HEK293 (cell line): ENCODE measurements at regions not wholly inside any gene's neighbourhood (a gene's known extent, or its start where the extent isn't known, plus 50 kb on each side); places are given as distances from the start of the nearest gene placed in this dataset.

Source experiments
- CTCF ChIA-PET: fragments of 350-600 bp; formaldehyde crosslinking; extraction: SDS; loops from one replicate; lab custom pipeline; 2021; ENCODE audit warnings: antibody characterized with exemption; lab: Yijun Ruan, JAX
- POLR2A ChIA-PET: fragments of 300-600 bp; formaldehyde crosslinking; extraction: SDS; loops from one replicate; lab custom pipeline; 2020; ENCODE audit warnings: antibody characterized with exemption, inconsistent platforms; lab: Yijun Ruan, JAX
- H3K27ac ChIP-seq: fragments of 200-500 bp; sonication (Bioruptor generic); 2 replicates; pipeline ENCODE4 v1.5.1; 2014; ENCODE audit warnings: low read depth, low read length, control low read depth, inconsistent platforms; ENCODE audit errors: extremely low read depth
- H3K36me3 ChIP-seq, 2 experiments: fragments of 200-500 bp in 1 of 2; sonication (Bioruptor generic) in 1 of 2; 1 replicate in 1 of 2; 2 replicates in 1 of 2; pipeline ENCODE4 v1.5.1; 2014 to 2017; ENCODE audit warnings: inconsistent platforms in 2 of 2, low read length in 2 of 2; ENCODE audit not compliant: control insufficient read depth in 2 of 2, insufficient read depth in 1 of 2
- H3K4me1 ChIP-seq: fragments of 200-500 bp; sonication (Bioruptor generic); 2 replicates; pipeline ENCODE4 v1.5.1; 2014; ENCODE audit warnings: mild to moderate bottlenecking, low read length, inconsistent platforms; ENCODE audit not compliant: control insufficient read depth, insufficient read depth
- H3K4me3 ChIP-seq: 2 replicates; pipeline ENCODE4 v1.5.1; 2011; ENCODE audit warnings: low read depth, mild to moderate bottlenecking, control low read depth, low read length, moderate library complexity
- H3K9me3 ChIP-seq: fragments of 200-500 bp; sonication (Bioruptor generic); 2 replicates; pipeline ENCODE4 v1.5.1; 2014; ENCODE audit warnings: low read depth, low read length, inconsistent platforms; ENCODE audit not compliant: control insufficient read depth, insufficient read depth
- MYNN ChIP-seq: fragments of 450-650 bp; formaldehyde crosslinking; IDR thresholded peaks from 2 replicates; pipeline ENCODE4 v1.5.1; 2016; ENCODE audit warnings: missing biosample characterization, missing genetic modification characterization, borderline replicate concordance
- REST ChIP-seq: fragments of 450-650 bp; formaldehyde crosslinking; IDR thresholded peaks from 2 replicates; pipeline ENCODE4 v1.5.1; 2016; ENCODE audit warnings: missing biosample characterization, missing genetic modification characterization
- SCRT1 ChIP-seq: fragments of 450-650 bp; formaldehyde crosslinking; IDR thresholded peaks from 2 replicates; pipeline ENCODE4 v1.5.1; 2016; ENCODE audit warnings: missing biosample characterization, missing genetic modification characterization, borderline replicate concordance
- TCF7L2 ChIP-seq: IDR thresholded peaks from 2 replicates; pipeline ENCODE4 v1.6.1; 2011; ENCODE audit warnings: low read depth, mild to moderate bottlenecking, inconsistent platforms, low read length, moderate library complexity, borderline replicate concordance
- ZNF10 ChIP-seq: fragments of 450-650 bp; formaldehyde crosslinking; IDR thresholded peaks from 2 replicates; pipeline ENCODE4 v1.5.1; 2017; ENCODE audit warnings: missing biosample characterization, missing genetic modification characterization
- ZNF114 ChIP-seq: fragments of 450-650 bp; formaldehyde crosslinking; IDR thresholded peaks from 2 replicates; pipeline ENCODE4 v1.5.0; 2017; ENCODE audit warnings: missing biosample characterization, missing genetic modification characterization
- ZNF138 ChIP-seq: fragments of 450-650 bp; formaldehyde crosslinking; IDR thresholded peaks from 2 replicates; pipeline ENCODE4 v1.5.1; 2016; ENCODE audit warnings: missing biosample characterization, missing genetic modification characterization, borderline replicate concordance
- ZNF2 ChIP-seq: fragments of 450-650 bp; formaldehyde crosslinking; IDR thresholded peaks from 2 replicates; pipeline ENCODE4 v1.5.1; 2016; ENCODE audit warnings: missing biosample characterization, missing genetic modification characterization
- ZNF292 ChIP-seq: fragments of 450-650 bp; formaldehyde crosslinking; IDR thresholded peaks from 2 replicates; pipeline ENCODE4 v1.5.1; 2016; ENCODE audit warnings: low read depth, missing biosample characterization, missing genetic modification characterization, borderline replicate concordance
- ZNF335 ChIP-seq: fragments of 450-650 bp; formaldehyde crosslinking; conservative IDR thresholded peaks from 2 replicates; pipeline ENCODE4 v1.5.1; 2016; ENCODE audit warnings: missing biosample characterization, missing genetic modification characterization
- ZNF555 ChIP-seq: fragments of 450-650 bp; formaldehyde crosslinking; conservative IDR thresholded peaks from 2 replicates; pipeline ENCODE4 v1.5.1; 2017; ENCODE audit warnings: missing biosample characterization, mild to moderate bottlenecking, missing genetic modification characterization, inconsistent platforms
- ZNF600 ChIP-seq: fragments of 450-650 bp; formaldehyde crosslinking; IDR thresholded peaks from 2 replicates; pipeline ENCODE4 v1.5.1; 2016; ENCODE audit warnings: missing biosample characterization, missing genetic modification characterization
- ZNF621 ChIP-seq: fragments of 450-650 bp; formaldehyde crosslinking; IDR thresholded peaks from 2 replicates; pipeline ENCODE4 v1.5.1; 2017; ENCODE audit warnings: missing biosample characterization, missing genetic modification characterization
- ZNF791 ChIP-seq: fragments of 450-650 bp; formaldehyde crosslinking; IDR thresholded peaks from 2 replicates; pipeline ENCODE4 v1.5.1; 2016; ENCODE audit warnings: missing biosample characterization, missing genetic modification characterization
- ZNF792 ChIP-seq: fragments of 450-650 bp; formaldehyde crosslinking; IDR thresholded peaks from 2 replicates; pipeline ENCODE4 v1.5.1; 2016; ENCODE audit warnings: missing biosample characterization, missing genetic modification characterization
- ZNF843 ChIP-seq: fragments of 450-650 bp; formaldehyde crosslinking; IDR thresholded peaks from 2 replicates; pipeline ENCODE4 v1.5.1; 2016; ENCODE audit warnings: missing biosample characterization, missing genetic modification characterization
- ZSCAN5A ChIP-seq: fragments of 450-650 bp; formaldehyde crosslinking; IDR thresholded peaks from 2 replicates; pipeline ENCODE4 v1.5.1; 2016; ENCODE audit warnings: missing biosample characterization, missing genetic modification characterization
- TF ChIP-seq, protein P1 (sequence below): fragments of 450-650 bp; IDR thresholded peaks from 2 replicates; pipeline ENCODE4 v1.5.1; 2018; ENCODE audit warnings: missing biosample characterization, missing genetic modification characterization
- TF ChIP-seq, protein P2 (sequence below): fragments of 450-650 bp; formaldehyde crosslinking; IDR thresholded peaks from 2 replicates; pipeline ENCODE4 v1.5.1; 2016; ENCODE audit warnings: missing biosample characterization, missing genetic modification characterization, low read depth
- TF ChIP-seq, protein P3 (sequence below): fragments of 450-650 bp; formaldehyde crosslinking; conservative IDR thresholded peaks from 2 replicates; pipeline ENCODE4 v1.5.1; 2016; ENCODE audit warnings: low read depth, missing biosample characterization, missing genetic modification characterization

GRCh38 chr5:33267801-33268200 is 173.0 kb upstream of the TARS1 start:
- no peaks in the 10 kb centered on the region for H3K4me1 ChIP-seq
- H3K4me3 ChIP-seq, result no peak overlapping the region
- H3K27ac ChIP-seq, result no peak overlapping the region
- ChIA-PET CTCF (interaction anchor here (0.6 kb wide), 1 partner anchor 253 kb away, joined by 5 read pairs; no protein-coding TSS in a partner anchor), POLR2A (no interaction called here)
- H3K9me3 ChIP-seq, result peaks cover 4% of the 10 kb centered on the region
- TF ChIP-seq MYNN (tag by site-specific recombination) (no peak), ZNF843 (tag by site-specific recombination) (no peak), ZNF10 (tag by site-specific recombination) (no peak), ZNF335 (tag by site-specific recombination) (no peak), TCF7L2 (no peak), REST (tag by site-specific recombination) (no peak), ZNF138 (tag by site-specific recombination) (no peak), SCRT1 (tag by site-specific recombination) (no peak), ZSCAN5A (no peak), ZNF621 (no peak), ZNF791 (tag by site-specific recombination) (no peak), ZNF292 (tag by site-specific recombination) (no peak)
- TF ChIP-seq, protein P1, sequence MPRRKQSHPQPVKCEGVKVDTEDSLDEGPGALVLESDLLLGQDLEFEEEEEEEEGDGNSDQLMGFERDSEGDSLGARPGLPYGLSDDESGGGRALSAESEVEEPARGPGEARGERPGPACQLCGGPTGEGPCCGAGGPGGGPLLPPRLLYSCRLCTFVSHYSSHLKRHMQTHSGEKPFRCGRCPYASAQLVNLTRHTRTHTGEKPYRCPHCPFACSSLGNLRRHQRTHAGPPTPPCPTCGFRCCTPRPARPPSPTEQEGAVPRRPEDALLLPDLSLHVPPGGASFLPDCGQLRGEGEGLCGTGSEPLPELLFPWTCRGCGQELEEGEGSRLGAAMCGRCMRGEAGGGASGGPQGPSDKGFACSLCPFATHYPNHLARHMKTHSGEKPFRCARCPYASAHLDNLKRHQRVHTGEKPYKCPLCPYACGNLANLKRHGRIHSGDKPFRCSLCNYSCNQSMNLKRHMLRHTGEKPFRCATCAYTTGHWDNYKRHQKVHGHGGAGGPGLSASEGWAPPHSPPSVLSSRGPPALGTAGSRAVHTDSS (tag by site-specific recombination), result no peak
- no peaks in the 10 kb centered on the region for H3K36me3 ChIP-seq

- TF ChIP-seq ZNF792 (tag by site-specific recombination) (no peak), ZNF600 (no peak), ZNF2 (no peak), ZNF114 (no peak), ZNF555 (tag by site-specific recombination) (no peak)
- TF ChIP-seq, protein P2, sequence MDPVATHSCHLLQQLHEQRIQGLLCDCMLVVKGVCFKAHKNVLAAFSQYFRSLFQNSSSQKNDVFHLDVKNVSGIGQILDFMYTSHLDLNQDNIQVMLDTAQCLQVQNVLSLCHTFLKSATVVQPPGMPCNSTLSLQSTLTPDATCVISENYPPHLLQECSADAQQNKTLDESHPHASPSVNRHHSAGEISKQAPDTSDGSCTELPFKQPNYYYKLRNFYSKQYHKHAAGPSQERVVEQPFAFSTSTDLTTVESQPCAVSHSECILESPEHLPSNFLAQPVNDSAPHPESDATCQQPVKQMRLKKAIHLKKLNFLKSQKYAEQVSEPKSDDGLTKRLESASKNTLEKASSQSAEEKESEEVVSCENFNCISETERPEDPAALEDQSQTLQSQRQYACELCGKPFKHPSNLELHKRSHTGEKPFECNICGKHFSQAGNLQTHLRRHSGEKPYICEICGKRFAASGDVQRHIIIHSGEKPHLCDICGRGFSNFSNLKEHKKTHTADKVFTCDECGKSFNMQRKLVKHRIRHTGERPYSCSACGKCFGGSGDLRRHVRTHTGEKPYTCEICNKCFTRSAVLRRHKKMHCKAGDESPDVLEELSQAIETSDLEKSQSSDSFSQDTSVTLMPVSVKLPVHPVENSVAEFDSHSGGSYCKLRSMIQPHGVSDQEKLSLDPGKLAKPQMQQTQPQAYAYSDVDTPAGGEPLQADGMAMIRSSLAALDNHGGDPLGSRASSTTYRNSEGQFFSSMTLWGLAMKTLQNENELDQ (tag by site-specific recombination), result no peak
- TF ChIP-seq, protein P3, sequence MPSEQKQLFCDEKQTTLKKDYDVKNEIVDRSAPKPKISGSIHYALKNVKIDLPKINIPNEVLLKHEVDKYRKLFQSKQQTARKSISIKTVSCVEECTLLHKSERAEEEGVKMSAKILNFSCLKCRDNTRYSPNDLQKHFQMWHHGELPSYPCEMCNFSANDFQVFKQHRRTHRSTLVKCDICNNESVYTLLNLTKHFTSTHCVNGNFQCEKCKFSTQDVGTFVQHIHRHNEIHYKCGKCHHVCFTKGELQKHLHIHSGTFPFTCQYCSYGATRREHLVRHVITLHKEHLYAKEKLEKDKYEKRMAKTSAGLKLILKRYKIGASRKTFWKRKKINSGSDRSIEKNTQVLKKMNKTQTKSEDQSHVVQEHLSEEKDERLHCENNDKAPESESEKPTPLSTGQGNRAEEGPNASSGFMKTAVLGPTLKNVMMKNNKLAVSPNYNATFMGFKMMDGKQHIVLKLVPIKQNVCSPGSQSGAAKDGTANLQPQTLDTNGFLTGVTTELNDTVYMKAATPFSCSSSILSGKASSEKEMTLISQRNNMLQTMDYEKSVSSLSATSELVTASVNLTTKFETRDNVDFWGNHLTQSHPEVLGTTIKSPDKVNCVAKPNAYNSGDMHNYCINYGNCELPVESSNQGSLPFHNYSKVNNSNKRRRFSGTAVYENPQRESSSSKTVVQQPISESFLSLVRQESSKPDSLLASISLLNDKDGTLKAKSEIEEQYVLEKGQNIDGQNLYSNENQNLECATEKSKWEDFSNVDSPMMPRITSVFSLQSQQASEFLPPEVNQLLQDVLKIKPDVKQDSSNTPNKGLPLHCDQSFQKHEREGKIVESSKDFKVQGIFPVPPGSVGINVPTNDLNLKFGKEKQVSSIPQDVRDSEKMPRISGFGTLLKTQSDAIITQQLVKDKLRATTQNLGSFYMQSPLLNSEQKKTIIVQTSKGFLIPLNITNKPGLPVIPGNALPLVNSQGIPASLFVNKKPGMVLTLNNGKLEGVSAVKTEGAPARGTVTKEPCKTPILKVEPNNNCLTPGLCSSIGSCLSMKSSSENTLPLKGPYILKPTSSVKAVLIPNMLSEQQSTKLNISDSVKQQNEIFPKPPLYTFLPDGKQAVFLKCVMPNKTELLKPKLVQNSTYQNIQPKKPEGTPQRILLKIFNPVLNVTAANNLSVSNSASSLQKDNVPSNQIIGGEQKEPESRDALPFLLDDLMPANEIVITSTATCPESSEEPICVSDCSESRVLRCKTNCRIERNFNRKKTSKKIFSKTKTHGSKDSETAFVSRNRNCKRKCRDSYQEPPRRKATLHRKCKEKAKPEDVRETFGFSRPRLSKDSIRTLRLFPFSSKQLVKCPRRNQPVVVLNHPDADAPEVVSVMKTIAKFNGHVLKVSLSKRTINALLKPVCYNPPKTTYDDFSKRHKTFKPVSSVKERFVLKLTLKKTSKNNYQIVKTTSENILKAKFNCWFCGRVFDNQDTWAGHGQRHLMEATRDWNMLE (tag by site-specific recombination), result no peak
- H3K36me3 ChIP-seq, result no peaks in the 10 kb centered on the region
- no peak overlapping the region for H3K27ac ChIP-seq
- no peak overlapping the region for H3K4me3 ChIP-seq
- ChIA-PET POLR2A (no interaction called here), CTCF (interaction anchor here (0.6 kb wide), 1 partner anchor 254 kb away, joined by 5 read pairs; no protein-coding TSS in a partner anchor)
- peaks cover 4% of the 10 kb centered on the region for H3K9me3 ChIP-seq
- H3K4me1 ChIP-seq, result no peaks in the 10 kb centered on the region
Observed at GRCh38 chr5:33268374-33268773, 172.4 kb upstream of the TARS1 start.
